ENCODE measurements at regions not wholly inside any gene's neighbourhood (a gene's known extent, or its start where the extent isn't known, plus 50 kb on each side); places are given as distances from the start of the nearest gene placed in this dataset.
"Not testable (repeated sequence)": the region's sequence is repeated elsewhere in the genome, so short reads cannot be mapped to it uniquely, and the experiment has no call there.

GRCh38 chr2:180698668-180699067, 281.7 kb upstream of the UBE2E3 start:
- intact Hi-C loops (cut with DNase I), result no loop called here
- no peaks in the 10 kb centered on the region for H3K4me1 ChIP-seq
- no peaks in the 10 kb centered on the region for H3K27me3 ChIP-seq
- no peak overlapping the region for H3K4me3 ChIP-seq (replicated peaks in 1 of 3)
- H3K9me3 ChIP-seq, result no peaks in the 10 kb centered on the region
- TF ChIP-seq CTCF (IDR thresholded peaks at IDR 0.05) (no peak), POLR2A (IDR thresholded peaks at IDR 0.05) (no peak)
- no peak for DNase-seq
- H3K27ac ChIP-seq, result no peak overlapping the region
- 86% methylated on average over 2 of the region's 3 CpGs for WGBS, 2 donors
- no peaks in the 10 kb centered on the region for H3K36me3 ChIP-seq

GRCh38 chr2:180695586-180696401, 284.6 kb upstream of the UBE2E3 start:
- Histone ChIP-seq H3K4me1 (no peaks in the 10 kb centered on the region), H3K4me3 (replicated peaks in 1 of 3) (no peak overlapping the region), H3K27ac (no peak overlapping the region), H3K27me3 (no peaks in the 10 kb centered on the region), H3K9me3 (no peaks in the 10 kb centered on the region), H3K36me3 (no peaks in the 10 kb centered on the region)
- TF ChIP-seq POLR2A (IDR thresholded peaks at IDR 0.05), result no peak
- no peak for TF ChIP-seq CTCF (IDR thresholded peaks at IDR 0.05)
- DNase-seq, result no peak
- WGBS, 2 donors, result 83 to 88% methylated on average over 5 of the region's 5 CpGs
- intact Hi-C loops (cut with DNase I), result no loop called here

- Histone ChIP-seq H3K27ac (no peak overlapping the region), H3K27me3 (no peaks in the 10 kb centered on the region), H3K4me3 (replicated peaks in 1 of 3) (no peak overlapping the region), H3K4me1 (no peaks in the 10 kb centered on the region), H3K36me3 (no peaks in the 10 kb centered on the region), H3K9me3 (no peaks in the 10 kb centered on the region)
- intact Hi-C loops (cut with DNase I), result no loop called here
- TF ChIP-seq POLR2A (IDR thresholded peaks at IDR 0.05), result no peak
- no peak for TF ChIP-seq CTCF (IDR thresholded peaks at IDR 0.05)
- WGBS, 2 donors, result 51 to 56% methylated on average over 5 of the region's 5 CpGs
- no peak for DNase-seq
Measured at GRCh38 chr2:180694445-180695421, 285.7 kb upstream of the UBE2E3 start.

GRCh38 chr2:180692322-180692721, 288.1 kb upstream of the UBE2E3 start:
- no peak for TF ChIP-seq CTCF (IDR thresholded peaks at IDR 0.05)
- TF ChIP-seq POLR2A (IDR thresholded peaks at IDR 0.05), result no peak
- intact Hi-C loops (cut with DNase I), result no loop called here
- Histone ChIP-seq H3K27ac (no peak overlapping the region), H3K27me3 (no peaks in the 10 kb centered on the region), H3K4me3 (replicated peaks in 1 of 3) (no peak overlapping the region), H3K9me3 (no peaks in the 10 kb centered on the region), H3K4me1 (no peaks in the 10 kb centered on the region), H3K36me3 (no peaks in the 10 kb centered on the region)
- 85 to 96% methylated on average over 7 of the region's 7 CpGs for WGBS, 2 donors
- no peak for DNase-seq

GRCh38 chr2:180691855-180692223, 288.6 kb upstream of the UBE2E3 start:
- H3K27me3 ChIP-seq; H3K9me3 ChIP-seq; H3K36me3 ChIP-seq; DNase-seq; H3K4me1 ChIP-seq; H3K4me3 ChIP-seq (replicated peaks in 1 of 3); H3K27ac ChIP-seq; intact Hi-C loops (cut with DNase I): not testable (repeated sequence)
- 95% methylated on average over 15 of the region's 15 CpGs for WGBS, 2 donors

- H3K9me3 ChIP-seq; H3K27me3 ChIP-seq; DNase-seq; H3K27ac ChIP-seq; H3K4me3 ChIP-seq (replicated peaks in 1 of 3); H3K36me3 ChIP-seq; intact Hi-C loops (cut with DNase I); H3K4me1 ChIP-seq: not testable (repeated sequence)
- WGBS, 2 donors, result 95 to 97% methylated on average over 27 to 32 of the region's 45 CpGs
Measured at GRCh38 chr2:180691186-180691854, 289.1 kb upstream of the UBE2E3 start.
